H54 (cell line): ENCODE measurements at regions not wholly inside any gene's neighbourhood (a gene's known extent, or its start where the extent isn't known, plus 50 kb on each side); places are given as distances from the start of the nearest gene placed in this dataset.

ENCODE experiments used
- DNase-seq: peaks from one replicate; pipeline ENCODE4 v3.0.0; 2011; ENCODE audit warnings: low spot score, mixed read lengths; ENCODE audit not compliant: insufficient read length
- FAIRE-seq: peaks from 3 replicates; lab custom pipeline; 2011; peaks lifted over from hg19 to GRCh38; lab: Jason Lieb, UNC
- POLR2A ChIP-seq: IDR thresholded peaks from 2 replicates; pipeline ENCODE4 v1.6.1; 2011; ENCODE audit warnings: low read depth, mild to moderate bottlenecking, low read length

DNA sequence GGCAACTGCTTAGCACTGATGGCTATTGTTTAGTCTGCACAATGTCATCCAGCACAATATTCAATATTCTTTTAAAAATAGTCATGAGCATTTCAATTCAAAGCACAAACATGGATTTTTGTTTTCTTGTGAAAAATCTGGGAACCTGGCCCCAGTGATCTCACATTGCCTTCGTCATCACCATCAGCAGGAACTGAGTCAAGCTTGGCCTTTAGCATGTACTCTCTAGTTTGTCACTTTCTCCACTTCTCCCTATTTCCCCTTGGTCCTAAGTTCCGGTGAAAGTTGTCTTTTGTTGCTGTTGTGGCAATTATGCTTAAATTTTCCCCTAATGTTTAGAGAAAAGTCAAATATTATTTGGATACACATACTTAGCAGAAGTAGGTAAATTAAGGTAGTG lies 252.9 kb upstream of the SORCS1 start:
- DNase-seq: no peak
- no peak for TF ChIP-seq POLR2A
- no peak for FAIRE-seq

DNA sequence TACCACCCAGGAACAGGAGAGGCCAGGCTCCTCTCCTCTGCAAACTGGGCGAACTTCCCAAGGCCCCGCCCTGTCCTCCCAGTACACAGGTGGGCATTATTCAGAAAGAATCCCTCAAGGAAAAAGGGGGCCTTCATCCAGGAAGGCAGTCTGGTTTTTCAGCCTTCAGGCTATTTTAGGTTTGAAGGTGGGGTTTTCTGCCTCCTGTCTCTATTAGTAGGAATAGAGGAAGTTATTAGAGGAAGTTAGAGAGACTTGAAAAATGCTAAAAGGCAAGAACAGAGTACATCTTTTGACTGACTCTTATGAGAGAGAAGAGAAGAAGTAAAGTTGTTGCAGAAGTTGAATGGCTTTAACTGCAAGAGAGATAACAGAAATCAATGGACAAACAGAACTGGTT lies 250.9 kb upstream of the SORCS1 start:
- no peak for TF ChIP-seq POLR2A
- DNase-seq (no peak), FAIRE-seq (no peak)

GRCh38 chr10:107413971-107414370 lies 249.5 kb upstream of the SORCS1 start:
- FAIRE-seq: no peak
- no peak for DNase-seq
- TF ChIP-seq POLR2A: no peak

DNA sequence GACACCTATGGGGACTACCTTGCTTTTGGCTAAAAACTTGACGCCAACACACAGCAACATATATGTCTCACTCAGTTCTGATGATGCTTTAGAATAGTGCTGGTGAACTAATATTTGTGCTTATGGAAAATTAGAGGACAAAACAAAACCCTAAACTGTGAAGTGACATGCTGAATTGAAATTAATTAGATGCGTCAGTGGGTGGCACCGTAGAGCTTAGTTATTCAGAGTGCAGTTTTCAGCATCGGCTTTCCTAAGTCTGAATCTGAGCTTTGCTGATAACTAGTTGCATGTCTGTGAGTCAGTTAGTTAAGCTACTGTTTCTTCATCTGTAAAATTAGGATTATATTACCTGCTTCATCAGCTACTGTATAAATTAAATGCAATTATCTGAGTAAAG lies 245.0 kb upstream of the SORCS1 start:
- no peak for TF ChIP-seq POLR2A
- DNase-seq (no peak), FAIRE-seq (no peak)

GRCh38 chr10:107398115-107398514 lies 233.6 kb upstream of the SORCS1 start:
- no peak for TF ChIP-seq POLR2A
- no peak for DNase-seq
- FAIRE-seq: no peak

DNA sequence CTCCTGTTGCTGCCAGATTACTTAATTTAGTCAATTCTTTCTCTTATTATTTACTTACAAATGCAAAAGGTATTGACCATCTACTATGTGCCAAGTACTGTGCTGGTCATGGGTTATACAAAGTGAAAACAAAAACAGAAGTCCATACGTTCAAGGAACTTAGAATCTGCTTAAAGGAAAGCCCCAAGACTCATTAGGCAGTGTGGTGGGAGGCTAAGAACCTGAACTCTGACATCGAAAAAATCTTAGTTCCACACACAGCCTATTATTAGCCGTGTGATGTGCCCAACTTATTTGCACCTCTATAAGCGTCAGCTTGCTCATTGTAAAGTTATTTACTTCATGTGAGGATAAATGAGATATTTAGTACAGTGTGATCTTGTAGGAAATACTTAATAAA lies 227.4 kb upstream of the SORCS1 start:
- FAIRE-seq: no peak
- no peak for TF ChIP-seq POLR2A

GRCh38 chr10:107390563-107390962 lies 226.1 kb upstream of the SORCS1 start:
- no peak for TF ChIP-seq POLR2A
- DNase-seq (no peak), FAIRE-seq (no peak)

More for the DNA sequence above, 227.4 kb upstream of the SORCS1 start:
- no peak for DNase-seq

DNA sequence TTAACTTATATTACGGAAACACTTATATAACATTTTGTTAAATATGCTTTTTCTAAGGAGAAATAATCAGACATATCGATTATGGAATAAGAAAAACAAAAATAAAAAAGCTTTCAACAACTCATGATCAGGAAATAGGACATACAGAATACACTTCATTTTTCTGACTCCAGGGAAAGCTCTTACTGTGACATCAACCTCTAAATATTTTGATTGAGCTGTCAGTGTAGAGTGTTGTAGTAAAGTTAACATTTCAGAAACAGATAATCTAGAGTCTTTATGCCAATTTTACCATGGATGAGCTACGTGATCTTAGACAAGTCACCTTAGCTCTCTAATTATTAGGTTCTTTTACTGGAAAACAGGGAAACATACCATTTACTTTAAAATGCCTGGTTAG lies 218.9 kb upstream of the SORCS1 start:
- no peak for FAIRE-seq
- DNase-seq: no peak
- TF ChIP-seq POLR2A: no peak

GRCh38 chr10:107379601-107380000 lies 215.1 kb upstream of the SORCS1 start:
- DNase-seq (no peak), FAIRE-seq (no peak)
- no peak for TF ChIP-seq POLR2A

DNA sequence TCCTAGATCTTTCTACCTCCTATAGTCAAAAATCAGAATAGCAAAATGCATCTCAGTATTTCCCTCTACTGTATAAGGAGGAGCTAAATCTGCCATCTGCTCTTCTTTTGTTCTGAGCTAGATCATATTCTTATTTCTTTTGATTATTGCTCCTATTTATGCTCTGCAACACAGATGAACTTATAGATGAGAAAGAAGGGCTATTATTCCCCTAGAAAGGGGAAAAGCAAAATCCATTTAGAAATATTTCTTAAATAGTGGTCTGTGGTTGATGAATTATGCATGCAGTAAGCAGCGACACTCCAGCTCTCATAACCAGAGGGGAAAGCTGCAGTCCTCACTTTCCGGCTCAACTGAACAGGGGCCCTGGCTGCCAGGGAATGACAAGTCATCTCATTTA lies 207.3 kb upstream of the SORCS1 start:
- no peak for DNase-seq
- no peak for TF ChIP-seq POLR2A
- FAIRE-seq: no peak

GRCh38 chr10:107364872-107365271 lies 200.4 kb upstream of the SORCS1 start:
- DNase-seq (no peak), FAIRE-seq (no peak)
- no peak for TF ChIP-seq POLR2A

GRCh38 chr10:107362306-107362705 lies 197.8 kb upstream of the SORCS1 start:
- TF ChIP-seq POLR2A: no peak
- DNase-seq: no peak
- FAIRE-seq: no peak

DNA sequence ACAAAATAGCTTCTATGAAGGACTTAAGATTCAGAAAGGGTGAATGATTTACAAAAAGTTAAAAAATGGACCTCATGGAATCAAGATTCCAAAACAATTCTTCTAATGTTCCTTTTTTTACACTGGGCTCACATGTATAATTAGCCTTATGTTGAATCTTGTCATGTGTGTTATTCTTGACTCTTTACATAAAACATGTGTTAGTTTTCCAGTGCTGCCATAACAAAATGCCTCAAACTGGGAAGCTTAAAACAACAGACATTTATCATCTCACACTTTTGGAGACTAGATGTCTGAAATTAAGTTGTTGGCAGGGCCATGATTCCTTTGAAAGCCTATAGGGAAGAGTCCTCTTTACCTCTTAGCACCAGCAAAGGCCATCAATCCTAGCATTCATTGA lies 192.5 kb upstream of the SORCS1 start:
- DNase-seq (no peak), FAIRE-seq (no peak)
- no peak for TF ChIP-seq POLR2A

DNA sequence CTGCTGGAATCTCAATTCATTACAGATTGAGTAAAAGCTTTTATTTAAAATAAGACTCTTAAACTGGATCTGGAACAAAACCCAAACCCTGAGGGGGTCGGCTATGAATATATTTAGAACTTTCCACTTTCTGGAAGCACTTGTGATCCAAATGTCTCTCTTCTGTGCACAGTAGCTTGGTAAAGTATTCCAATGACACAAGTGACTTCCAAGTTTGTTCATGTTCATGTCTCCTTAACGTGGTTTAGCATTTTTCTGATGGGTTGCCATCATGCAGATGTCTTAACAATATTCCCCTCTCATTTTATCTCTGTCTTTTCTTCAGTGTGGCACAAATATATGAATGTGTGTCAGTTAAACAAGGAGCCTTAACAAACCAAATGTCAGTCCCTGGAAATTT lies 191.9 kb upstream of the SORCS1 start:
- DNase-seq (no peak), FAIRE-seq (no peak)
- TF ChIP-seq POLR2A: no peak

DNA sequence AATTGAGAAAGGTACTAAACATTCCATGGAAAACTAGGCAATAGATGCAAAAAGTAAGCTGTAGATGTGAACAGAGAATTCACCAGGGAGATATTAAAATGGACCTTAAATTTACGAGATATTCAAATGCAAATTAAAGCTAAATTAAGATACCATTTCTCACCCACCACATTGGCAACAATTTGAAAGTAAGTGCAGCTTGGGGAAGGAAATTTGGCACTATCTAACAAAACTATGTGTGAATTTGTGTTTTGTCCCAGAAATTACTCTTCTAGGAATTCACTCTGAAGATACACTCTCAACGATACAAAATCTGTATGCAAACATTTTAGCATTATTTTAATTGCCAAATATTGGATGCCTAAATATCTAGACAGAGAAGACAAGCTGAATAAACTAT lies 178.2 kb upstream of the SORCS1 start:
- TF ChIP-seq POLR2A: no peak
- FAIRE-seq: no peak
- no peak for DNase-seq

DNA sequence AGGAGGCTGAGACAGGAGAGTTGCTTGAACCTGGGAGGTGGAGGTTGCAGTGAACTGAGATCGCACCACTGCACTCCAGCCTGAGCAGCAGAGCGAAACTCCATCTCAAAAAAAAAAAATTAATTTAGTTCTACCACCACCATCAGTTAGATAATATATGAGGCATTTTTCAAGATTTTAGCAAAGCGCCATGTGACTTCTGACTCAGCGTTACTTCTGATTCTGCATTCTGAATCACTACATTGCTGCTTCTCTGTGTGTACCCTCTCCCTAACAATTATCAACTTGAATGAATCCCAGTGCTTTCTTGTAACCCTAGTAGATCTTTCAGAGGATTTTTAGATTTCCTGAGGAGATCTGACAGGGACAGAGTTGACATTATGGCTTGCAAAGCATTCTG lies 176.8 kb upstream of the SORCS1 start:
- no peak for FAIRE-seq
- DNase-seq: no peak
- no peak for TF ChIP-seq POLR2A
